ENCODE measurements at regions not wholly inside any gene's neighbourhood (a gene's known extent, or its start where the extent isn't known, plus 50 kb on each side); places are given as distances from the start of the nearest gene placed in this dataset.

DNA sequence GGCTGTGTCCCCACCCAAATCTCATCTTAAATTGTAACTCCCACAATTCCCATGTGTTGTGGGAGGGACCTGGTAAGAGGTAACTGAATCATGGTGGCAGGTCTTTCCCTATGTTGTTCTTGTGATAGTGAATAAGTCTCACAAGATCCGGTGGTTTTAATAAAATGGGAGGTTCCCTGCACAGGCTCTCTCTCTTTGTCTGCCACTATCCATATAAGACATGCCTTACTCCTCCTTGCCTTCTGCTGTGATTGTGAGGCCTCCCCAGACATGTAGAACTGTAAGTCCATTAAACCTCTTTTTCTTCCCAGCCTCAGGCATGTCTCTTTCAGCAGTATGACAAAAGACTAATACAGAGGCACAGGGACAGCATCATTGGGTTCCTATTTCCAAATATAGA lies 381.2 kb downstream of the SFMBT2 start:
- no peak for TF ChIP-seq CTCF (IDR thresholded peaks at IDR 0.05)
- no peak for TF ChIP-seq POLR2A (IDR thresholded peaks at IDR 0.05)
